ENCODE measurements at regions not wholly inside any gene's neighbourhood (a gene's known extent, or its start where the extent isn't known, plus 50 kb on each side); places are given as distances from the start of the nearest gene placed in this dataset.

- H3K36me3 Mint-ChIP-seq: no peaks in the 10 kb centered on the region
- DNase-seq (ENCODE audit: low spot score) (no peak), ATAC-seq (no peak)
- no peak for TF ChIP-seq ZNF138 (CRISPR knock-in tag; conservative IDR thresholded peaks at IDR 0.05)
- TF ChIP-seq, protein P1, sequence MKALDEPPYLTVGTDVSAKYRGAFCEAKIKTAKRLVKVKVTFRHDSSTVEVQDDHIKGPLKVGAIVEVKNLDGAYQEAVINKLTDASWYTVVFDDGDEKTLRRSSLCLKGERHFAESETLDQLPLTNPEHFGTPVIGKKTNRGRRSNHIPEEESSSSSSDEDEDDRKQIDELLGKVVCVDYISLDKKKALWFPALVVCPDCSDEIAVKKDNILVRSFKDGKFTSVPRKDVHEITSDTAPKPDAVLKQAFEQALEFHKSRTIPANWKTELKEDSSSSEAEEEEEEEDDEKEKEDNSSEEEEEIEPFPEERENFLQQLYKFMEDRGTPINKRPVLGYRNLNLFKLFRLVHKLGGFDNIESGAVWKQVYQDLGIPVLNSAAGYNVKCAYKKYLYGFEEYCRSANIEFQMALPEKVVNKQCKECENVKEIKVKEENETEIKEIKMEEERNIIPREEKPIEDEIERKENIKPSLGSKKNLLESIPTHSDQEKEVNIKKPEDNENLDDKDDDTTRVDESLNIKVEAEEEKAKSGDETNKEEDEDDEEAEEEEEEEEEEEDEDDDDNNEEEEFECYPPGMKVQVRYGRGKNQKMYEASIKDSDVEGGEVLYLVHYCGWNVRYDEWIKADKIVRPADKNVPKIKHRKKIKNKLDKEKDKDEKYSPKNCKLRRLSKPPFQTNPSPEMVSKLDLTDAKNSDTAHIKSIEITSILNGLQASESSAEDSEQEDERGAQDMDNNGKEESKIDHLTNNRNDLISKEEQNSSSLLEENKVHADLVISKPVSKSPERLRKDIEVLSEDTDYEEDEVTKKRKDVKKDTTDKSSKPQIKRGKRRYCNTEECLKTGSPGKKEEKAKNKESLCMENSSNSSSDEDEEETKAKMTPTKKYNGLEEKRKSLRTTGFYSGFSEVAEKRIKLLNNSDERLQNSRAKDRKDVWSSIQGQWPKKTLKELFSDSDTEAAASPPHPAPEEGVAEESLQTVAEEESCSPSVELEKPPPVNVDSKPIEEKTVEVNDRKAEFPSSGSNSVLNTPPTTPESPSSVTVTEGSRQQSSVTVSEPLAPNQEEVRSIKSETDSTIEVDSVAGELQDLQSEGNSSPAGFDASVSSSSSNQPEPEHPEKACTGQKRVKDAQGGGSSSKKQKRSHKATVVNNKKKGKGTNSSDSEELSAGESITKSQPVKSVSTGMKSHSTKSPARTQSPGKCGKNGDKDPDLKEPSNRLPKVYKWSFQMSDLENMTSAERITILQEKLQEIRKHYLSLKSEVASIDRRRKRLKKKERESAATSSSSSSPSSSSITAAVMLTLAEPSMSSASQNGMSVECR (CRISPR knock-in tag; IDR thresholded peaks at IDR 0.05; ENCODE audit: borderline replicate concordance): no peak
- TF ChIP-seq HMGA2 (CRISPR knock-in tag; IDR thresholded peaks at IDR 0.05): no peak
- TF ChIP-seq, protein P2, sequence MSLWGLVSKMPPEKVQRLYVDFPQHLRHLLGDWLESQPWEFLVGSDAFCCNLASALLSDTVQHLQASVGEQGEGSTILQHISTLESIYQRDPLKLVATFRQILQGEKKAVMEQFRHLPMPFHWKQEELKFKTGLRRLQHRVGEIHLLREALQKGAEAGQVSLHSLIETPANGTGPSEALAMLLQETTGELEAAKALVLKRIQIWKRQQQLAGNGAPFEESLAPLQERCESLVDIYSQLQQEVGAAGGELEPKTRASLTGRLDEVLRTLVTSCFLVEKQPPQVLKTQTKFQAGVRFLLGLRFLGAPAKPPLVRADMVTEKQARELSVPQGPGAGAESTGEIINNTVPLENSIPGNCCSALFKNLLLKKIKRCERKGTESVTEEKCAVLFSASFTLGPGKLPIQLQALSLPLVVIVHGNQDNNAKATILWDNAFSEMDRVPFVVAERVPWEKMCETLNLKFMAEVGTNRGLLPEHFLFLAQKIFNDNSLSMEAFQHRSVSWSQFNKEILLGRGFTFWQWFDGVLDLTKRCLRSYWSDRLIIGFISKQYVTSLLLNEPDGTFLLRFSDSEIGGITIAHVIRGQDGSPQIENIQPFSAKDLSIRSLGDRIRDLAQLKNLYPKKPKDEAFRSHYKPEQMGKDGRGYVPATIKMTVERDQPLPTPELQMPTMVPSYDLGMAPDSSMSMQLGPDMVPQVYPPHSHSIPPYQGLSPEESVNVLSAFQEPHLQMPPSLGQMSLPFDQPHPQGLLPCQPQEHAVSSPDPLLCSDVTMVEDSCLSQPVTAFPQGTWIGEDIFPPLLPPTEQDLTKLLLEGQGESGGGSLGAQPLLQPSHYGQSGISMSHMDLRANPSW (CRISPR knock-in tag; conservative IDR thresholded peaks at IDR 0.05; ENCODE audit: low read depth): no peak
- TF ChIP-seq, protein P3, sequence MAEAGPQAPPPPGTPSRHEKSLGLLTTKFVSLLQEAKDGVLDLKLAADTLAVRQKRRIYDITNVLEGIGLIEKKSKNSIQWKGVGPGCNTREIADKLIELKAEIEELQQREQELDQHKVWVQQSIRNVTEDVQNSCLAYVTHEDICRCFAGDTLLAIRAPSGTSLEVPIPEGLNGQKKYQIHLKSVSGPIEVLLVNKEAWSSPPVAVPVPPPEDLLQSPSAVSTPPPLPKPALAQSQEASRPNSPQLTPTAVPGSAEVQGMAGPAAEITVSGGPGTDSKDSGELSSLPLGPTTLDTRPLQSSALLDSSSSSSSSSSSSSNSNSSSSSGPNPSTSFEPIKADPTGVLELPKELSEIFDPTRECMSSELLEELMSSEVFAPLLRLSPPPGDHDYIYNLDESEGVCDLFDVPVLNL (CRISPR knock-in tag; IDR thresholded peaks at IDR 0.05; ENCODE audit: borderline replicate concordance, low read depth): no peak
- TF ChIP-seq E2F5 (CRISPR knock-in tag; IDR thresholded peaks at IDR 0.05): no peak
- TF ChIP-seq TCF7 (CRISPR knock-in tag; IDR thresholded peaks at IDR 0.05; ENCODE audit: low read depth): no peak
- no peak for TF ChIP-seq RELA (CRISPR knock-in tag; IDR thresholded peaks at IDR 0.05; ENCODE audit: borderline replicate concordance)
- TF ChIP-seq ZNF512 (CRISPR knock-in tag; IDR thresholded peaks at IDR 0.05; ENCODE audit: borderline replicate concordance): no peak
- TF ChIP-seq, protein P4, sequence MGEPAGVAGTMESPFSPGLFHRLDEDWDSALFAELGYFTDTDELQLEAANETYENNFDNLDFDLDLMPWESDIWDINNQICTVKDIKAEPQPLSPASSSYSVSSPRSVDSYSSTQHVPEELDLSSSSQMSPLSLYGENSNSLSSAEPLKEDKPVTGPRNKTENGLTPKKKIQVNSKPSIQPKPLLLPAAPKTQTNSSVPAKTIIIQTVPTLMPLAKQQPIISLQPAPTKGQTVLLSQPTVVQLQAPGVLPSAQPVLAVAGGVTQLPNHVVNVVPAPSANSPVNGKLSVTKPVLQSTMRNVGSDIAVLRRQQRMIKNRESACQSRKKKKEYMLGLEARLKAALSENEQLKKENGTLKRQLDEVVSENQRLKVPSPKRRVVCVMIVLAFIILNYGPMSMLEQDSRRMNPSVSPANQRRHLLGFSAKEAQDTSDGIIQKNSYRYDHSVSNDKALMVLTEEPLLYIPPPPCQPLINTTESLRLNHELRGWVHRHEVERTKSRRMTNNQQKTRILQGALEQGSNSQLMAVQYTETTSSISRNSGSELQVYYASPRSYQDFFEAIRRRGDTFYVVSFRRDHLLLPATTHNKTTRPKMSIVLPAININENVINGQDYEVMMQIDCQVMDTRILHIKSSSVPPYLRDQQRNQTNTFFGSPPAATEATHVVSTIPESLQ (CRISPR knock-in tag; IDR thresholded peaks at IDR 0.05): no peak
- no peak for TF ChIP-seq ZNF232 (CRISPR knock-in tag; IDR thresholded peaks at IDR 0.05)
- TF ChIP-seq, protein P5, sequence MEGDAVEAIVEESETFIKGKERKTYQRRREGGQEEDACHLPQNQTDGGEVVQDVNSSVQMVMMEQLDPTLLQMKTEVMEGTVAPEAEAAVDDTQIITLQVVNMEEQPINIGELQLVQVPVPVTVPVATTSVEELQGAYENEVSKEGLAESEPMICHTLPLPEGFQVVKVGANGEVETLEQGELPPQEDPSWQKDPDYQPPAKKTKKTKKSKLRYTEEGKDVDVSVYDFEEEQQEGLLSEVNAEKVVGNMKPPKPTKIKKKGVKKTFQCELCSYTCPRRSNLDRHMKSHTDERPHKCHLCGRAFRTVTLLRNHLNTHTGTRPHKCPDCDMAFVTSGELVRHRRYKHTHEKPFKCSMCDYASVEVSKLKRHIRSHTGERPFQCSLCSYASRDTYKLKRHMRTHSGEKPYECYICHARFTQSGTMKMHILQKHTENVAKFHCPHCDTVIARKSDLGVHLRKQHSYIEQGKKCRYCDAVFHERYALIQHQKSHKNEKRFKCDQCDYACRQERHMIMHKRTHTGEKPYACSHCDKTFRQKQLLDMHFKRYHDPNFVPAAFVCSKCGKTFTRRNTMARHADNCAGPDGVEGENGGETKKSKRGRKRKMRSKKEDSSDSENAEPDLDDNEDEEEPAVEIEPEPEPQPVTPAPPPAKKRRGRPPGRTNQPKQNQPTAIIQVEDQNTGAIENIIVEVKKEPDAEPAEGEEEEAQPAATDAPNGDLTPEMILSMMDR (IDR thresholded peaks at IDR 0.05): no peak
- no peak for TF ChIP-seq ZNF281 (CRISPR knock-in tag; IDR thresholded peaks at IDR 0.05)
- H3K4me1 Mint-ChIP-seq: peaks cover 13% of the 10 kb centered on the region
- H3K27ac Mint-ChIP-seq: no peak overlapping the region
- ChIA-PET POLR2A (no interaction called here), CTCF (interaction anchor here (0.7 to 2.4 kb wide), 6 partner anchors 14 to 161 kb away, joined by 3 to 10 read pairs (median 4); no protein-coding TSS in a partner anchor)
- no peaks in the 10 kb centered on the region for H3K9me3 Mint-ChIP-seq
- no peak overlapping the region for H3K4me3 Mint-ChIP-seq
- no peaks in the 10 kb centered on the region for H3K27me3 Mint-ChIP-seq (ENCODE audit: low read depth)
These were observed 156.4 kb downstream of the KATNIP start for GRCh38 chr16:27706156-27706865.

Measured in WTC11 (cell line).